Dermis microvascular lymphatic vessel endothelial cell (primary cell): ENCODE measurements at regions not wholly inside any gene's neighbourhood (a gene's known extent, or its start where the extent isn't known, plus 50 kb on each side); places are given as distances from the start of the nearest gene placed in this dataset.

Experiments used
- DNase-seq, 2 donors: peaks; one replicate each; pipeline versions ENCODE4 v3.0.0 to v3.0.0-alpha.2; 2010; ENCODE audit warnings: low read depth in 2 of 2

- DNase-seq, result no peak
Measured at GRCh38 chr1:59055908-59056719, 240.8 kb upstream of the FGGY start.

GRCh38 chr1:59057211-59057694, 239.6 kb upstream of the FGGY start:
- DNase-seq, result peak; percentile 15 to 50

GRCh38 chr1:59057796-59058195, 239.1 kb upstream of the FGGY start:
- DNase-seq, result no peak

- DNase-seq, result no peak
Measured at GRCh38 chr1:59058665-59059439, 238.0 kb upstream of the FGGY start.

- DNase-seq, result peak; percentile 66 to 87
Measured at GRCh38 chr1:59061876-59062275, 235.0 kb upstream of the FGGY start.

GRCh38 chr1:59062743-59063142, 234.2 kb upstream of the FGGY start:
- DNase-seq, result peak in 1 of 2 donors; percentile 66

- peak in 1 of 2 donors; percentile 41 for DNase-seq
Measured at GRCh38 chr1:59063501-59063900, 233.4 kb upstream of the FGGY start.

- no peak for DNase-seq
Measured at GRCh38 chr1:59064592-59064991, 232.3 kb upstream of the FGGY start.

- DNase-seq, result no peak
Measured at GRCh38 chr1:59066236-59066635, 230.7 kb upstream of the FGGY start.

GRCh38 chr1:59070610-59071009, 226.3 kb upstream of the FGGY start:
- no peak for DNase-seq

- DNase-seq, result no peak
Measured at GRCh38 chr1:59071289-59071688, 225.6 kb upstream of the FGGY start.

- peak in 1 of 2 donors; percentile 80 for DNase-seq
Measured at GRCh38 chr1:59071876-59072582, 224.9 kb upstream of the FGGY start.

- no peak for DNase-seq
Measured at GRCh38 chr1:59072583-59072947, 224.3 kb upstream of the FGGY start.

GRCh38 chr1:59074598-59074997, 222.3 kb upstream of the FGGY start:
- DNase-seq, result no peak

- no peak for DNase-seq
Measured at GRCh38 chr1:59075021-59075420, 221.9 kb upstream of the FGGY start.

- peak; percentile 28 to 61 for DNase-seq
Measured at GRCh38 chr1:59076612-59077011, 220.3 kb upstream of the FGGY start.

GRCh38 chr1:59077466-59078069, 219.3 kb upstream of the FGGY start:
- DNase-seq, result no peak

- DNase-seq, result no peak
Measured at GRCh38 chr1:59078070-59078800, 218.7 kb upstream of the FGGY start.

- no peak for DNase-seq
Measured at GRCh38 chr1:59078866-59079265, 218.0 kb upstream of the FGGY start.

- no peak for DNase-seq
Measured at GRCh38 chr1:59079434-59080140, 217.3 kb upstream of the FGGY start.
